Testis (tissue), 2 donors: ENCODE measurements at regions not wholly inside any gene's neighbourhood (a gene's known extent, or its start where the extent isn't known, plus 50 kb on each side); places are given as distances from the start of the nearest gene placed in this dataset.

ENCODE experiments used
- CTCF ChIP-seq, 3 experiments: fragments of 450-650 bp in 2 of 3; fragments of 200-600 bp in 1 of 3; sonication (generic) in 1 of 3; IDR thresholded peaks; one replicate each; pipeline ENCODE4 v1.5.1; 2016 to 2019; ENCODE audit warnings: antibody characterized with exemption in 3 of 3, mild to moderate bottlenecking in 2 of 3, moderate library complexity in 1 of 3
- POLR2A ChIP-seq: fragments of 450-650 bp; IDR thresholded peaks from one replicate; pipeline ENCODE4 v1.6.1; 2017; ENCODE audit warnings: antibody characterized with exemption, mild to moderate bottlenecking, moderate library complexity

GRCh38 chr6:119669221-119669620, 319.7 kb upstream of the MAN1A1 start:
- no peak for TF ChIP-seq CTCF (IDR thresholded peaks at IDR 0.05)
- TF ChIP-seq POLR2A: no peak
